HG03108 (cell line): ENCODE measurements at regions not wholly inside any gene's neighbourhood (a gene's known extent, or its start where the extent isn't known, plus 50 kb on each side); places are given as distances from the start of the nearest gene placed in this dataset.

Source experiments
- ATAC-seq: cut with Tn5 transposase; IDR thresholded peaks from one replicate; pipeline ENCODE4 v1.9.1; 2021; ENCODE audit warnings: moderate library complexity; ENCODE audit not compliant: unreplicated experiment

GRCh38 chr4:140281828-140282552, 91.5 kb upstream of the SCOC start:
- no peak for ATAC-seq

- no peak for ATAC-seq
Measured at GRCh38 chr4:140277576-140277975, 95.9 kb upstream of the SCOC start.

- no peak for ATAC-seq
Measured at GRCh38 chr4:140271553-140271952, 101.9 kb upstream of the SCOC start.

- no peak for ATAC-seq
Measured at GRCh38 chr4:140269369-140269768, 104.1 kb upstream of the SCOC start.

- ATAC-seq: no peak
Measured at GRCh38 chr4:140268186-140268841, 105.1 kb upstream of the SCOC start.

- no peak for ATAC-seq
Measured at GRCh38 chr4:140267576-140267975, 105.9 kb upstream of the SCOC start.

- no peak for ATAC-seq
Measured at GRCh38 chr4:140266958-140267568, 106.4 kb upstream of the SCOC start.

- ATAC-seq: no peak
Measured at GRCh38 chr4:140260227-140260626, 106.2 kb upstream of the MAML3 start.

- no peak for ATAC-seq
Measured at GRCh38 chr4:140258476-140258875, 104.5 kb upstream of the MAML3 start.

GRCh38 chr4:140257461-140258305, 103.7 kb upstream of the MAML3 start:
- no peak for ATAC-seq

- ATAC-seq: no peak
Measured at GRCh38 chr4:140256941-140257340, 103.0 kb upstream of the MAML3 start.

- no peak for ATAC-seq
Measured at GRCh38 chr4:140256335-140256734, 102.4 kb upstream of the MAML3 start.

- no peak for ATAC-seq
Measured at GRCh38 chr4:140255927-140256326, 101.9 kb upstream of the MAML3 start.

GRCh38 chr4:140255467-140255866, 101.5 kb upstream of the MAML3 start:
- ATAC-seq: no peak

GRCh38 chr4:140254651-140255299, 100.8 kb upstream of the MAML3 start:
- ATAC-seq: no peak

GRCh38 chr4:140253556-140254027, 99.6 kb upstream of the MAML3 start:
- no peak for ATAC-seq

- ATAC-seq: no peak
Measured at GRCh38 chr4:140252742-140253555, 99.0 kb upstream of the MAML3 start.

- no peak for ATAC-seq
Measured at GRCh38 chr4:140252141-140252741, 98.3 kb upstream of the MAML3 start.

GRCh38 chr4:140251571-140251970, 97.6 kb upstream of the MAML3 start:
- ATAC-seq: no peak
